A673 (cell line): ENCODE measurements at regions not wholly inside any gene's neighbourhood (a gene's known extent, or its start where the extent isn't known, plus 50 kb on each side); places are given as distances from the start of the nearest gene placed in this dataset.

Experiments used
- EZH2 ChIP-seq: fragments of 200-600 bp; sonication (generic); IDR thresholded peaks from 2 replicates; pipeline ENCODE4 v1.6.1; 2017; ENCODE audit warnings: borderline replicate concordance, low read depth, mild to moderate bottlenecking, mixed read lengths, antibody characterized with exemption, low read length; ENCODE audit not compliant: poor library complexity, severe bottlenecking
- TF ChIP-seq, protein P1 (sequence below): fragments of 300-800, 200-600 bp; sonication (generic); conservative IDR thresholded peaks from 2 replicates; pipeline ENCODE4 v1.5.1; 2017; ENCODE audit warnings: low read depth, mild to moderate bottlenecking, antibody characterized with exemption, low read length, moderate library complexity, mixed read lengths

DNA sequence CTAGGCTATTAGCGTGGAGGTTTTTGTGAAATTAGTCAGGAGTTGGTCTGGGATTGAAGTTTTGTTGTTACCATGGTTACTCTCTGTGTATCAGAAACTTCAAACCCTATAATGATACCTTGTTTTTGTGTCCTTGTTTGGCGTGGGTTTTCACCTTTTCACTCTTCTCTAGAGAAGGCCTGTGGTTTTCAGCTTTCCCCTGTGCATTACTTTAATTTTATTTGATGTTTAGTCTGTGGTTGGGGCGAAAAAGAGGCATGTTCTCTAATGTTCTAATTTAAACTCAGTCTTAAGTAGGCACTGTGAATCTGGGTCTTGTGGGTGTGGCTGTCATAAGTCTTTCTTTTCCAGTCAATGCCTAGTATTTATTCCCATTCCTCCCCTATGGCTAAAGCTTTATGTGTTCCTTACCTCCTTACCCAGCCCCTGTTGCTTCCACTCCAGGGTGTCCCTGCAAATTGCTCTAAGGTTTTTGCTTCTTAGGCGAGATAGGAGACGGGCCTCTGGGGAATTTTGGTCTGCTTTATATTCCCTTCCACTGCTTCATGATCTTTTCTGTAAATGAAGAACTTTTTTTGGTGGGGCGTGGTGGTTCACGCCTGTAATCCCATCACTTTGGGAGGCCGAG, 125.1 kb upstream of the XIST start:
- no peak for TF ChIP-seq EZH2
- TF ChIP-seq, protein P1, sequence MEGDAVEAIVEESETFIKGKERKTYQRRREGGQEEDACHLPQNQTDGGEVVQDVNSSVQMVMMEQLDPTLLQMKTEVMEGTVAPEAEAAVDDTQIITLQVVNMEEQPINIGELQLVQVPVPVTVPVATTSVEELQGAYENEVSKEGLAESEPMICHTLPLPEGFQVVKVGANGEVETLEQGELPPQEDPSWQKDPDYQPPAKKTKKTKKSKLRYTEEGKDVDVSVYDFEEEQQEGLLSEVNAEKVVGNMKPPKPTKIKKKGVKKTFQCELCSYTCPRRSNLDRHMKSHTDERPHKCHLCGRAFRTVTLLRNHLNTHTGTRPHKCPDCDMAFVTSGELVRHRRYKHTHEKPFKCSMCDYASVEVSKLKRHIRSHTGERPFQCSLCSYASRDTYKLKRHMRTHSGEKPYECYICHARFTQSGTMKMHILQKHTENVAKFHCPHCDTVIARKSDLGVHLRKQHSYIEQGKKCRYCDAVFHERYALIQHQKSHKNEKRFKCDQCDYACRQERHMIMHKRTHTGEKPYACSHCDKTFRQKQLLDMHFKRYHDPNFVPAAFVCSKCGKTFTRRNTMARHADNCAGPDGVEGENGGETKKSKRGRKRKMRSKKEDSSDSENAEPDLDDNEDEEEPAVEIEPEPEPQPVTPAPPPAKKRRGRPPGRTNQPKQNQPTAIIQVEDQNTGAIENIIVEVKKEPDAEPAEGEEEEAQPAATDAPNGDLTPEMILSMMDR: no peak
